GM18517 (cell line): ENCODE measurements at regions not wholly inside any gene's neighbourhood (a gene's known extent, or its start where the extent isn't known, plus 50 kb on each side); places are given as distances from the start of the nearest gene placed in this dataset.
"Not testable (repeated sequence)": the region's sequence is repeated elsewhere in the genome, so short reads cannot be mapped to it uniquely, and the experiment has no call there.

Experiments used
- ATAC-seq: cut with Tn5 transposase; IDR thresholded peaks from one replicate; pipeline ENCODE4 v1.9.1; 2021; ENCODE audit warnings: mild to moderate bottlenecking, moderate library complexity; ENCODE audit not compliant: unreplicated experiment

DNA sequence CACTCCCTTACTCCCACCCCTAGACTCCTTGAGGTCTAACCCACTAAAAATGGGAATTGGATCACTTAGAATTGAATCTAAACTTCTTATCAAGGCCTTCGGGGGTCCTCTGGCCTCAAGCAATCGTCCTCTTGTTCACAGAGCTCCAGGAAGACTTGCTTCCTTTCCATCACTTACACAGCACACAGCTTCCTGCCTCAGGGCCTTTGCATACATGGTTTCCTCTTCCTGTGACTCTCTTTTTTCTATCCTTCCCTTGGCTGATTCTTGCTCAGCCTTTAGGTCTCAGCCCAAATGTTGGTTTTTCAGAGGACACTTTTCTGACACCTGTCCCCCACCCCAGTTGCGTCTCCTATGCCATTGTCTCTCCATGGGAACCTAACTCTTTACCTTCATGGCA is 50.0 kb upstream of the ALDH1B1 start:
- no peak for ATAC-seq

DNA sequence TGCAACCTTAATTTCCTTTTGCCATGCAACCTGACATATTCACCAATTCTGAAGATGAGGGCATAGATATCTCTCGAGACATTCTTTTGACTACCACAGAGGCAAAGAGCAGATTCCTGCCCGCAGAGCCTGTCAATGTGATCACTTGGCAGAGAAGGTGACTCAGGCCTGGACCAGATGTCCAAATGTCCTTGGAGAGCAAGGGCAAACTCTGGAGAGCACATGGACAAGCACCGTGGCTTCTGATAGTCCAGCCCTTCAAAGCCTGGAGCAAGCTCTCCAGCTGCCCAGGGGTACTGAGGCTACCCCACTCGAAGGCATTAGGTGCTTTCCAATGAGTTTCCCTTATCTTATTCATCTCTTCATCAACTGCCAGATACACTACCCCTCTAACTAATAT is 50.4 kb upstream of the ALDH1B1 start:
- ATAC-seq = no peak

- no peak for ATAC-seq
These were observed 53.0 kb upstream of the ALDH1B1 start for GRCh38 chr9:38339496-38339895.

DNA sequence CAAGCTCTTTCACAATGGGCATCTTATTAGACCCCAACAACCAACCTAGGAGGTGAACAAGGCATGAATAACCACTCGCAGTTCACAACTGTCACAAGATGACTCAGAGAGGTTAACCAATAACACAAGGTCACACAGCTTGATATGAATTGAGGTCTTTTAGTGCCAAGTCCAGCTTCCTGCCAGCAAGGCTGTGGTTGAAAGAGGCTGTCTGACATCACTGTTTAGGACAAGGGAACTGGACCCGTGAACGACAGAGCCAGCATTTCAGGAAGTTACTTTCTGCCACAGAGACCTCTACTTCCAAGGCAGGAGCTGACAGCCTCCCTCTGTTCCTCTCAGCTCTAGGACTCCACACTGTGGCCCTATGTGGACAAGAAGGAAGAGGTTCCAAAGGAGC is 53.4 kb upstream of the ALDH1B1 start:
- ATAC-seq = peak; percentile 56

- no peak for ATAC-seq
These were observed 54.0 kb upstream of the ALDH1B1 start for GRCh38 chr9:38338342-38339018.

GRCh38 chr9:38337706-38338264 is 54.7 kb upstream of the ALDH1B1 start:
- no peak for ATAC-seq

DNA sequence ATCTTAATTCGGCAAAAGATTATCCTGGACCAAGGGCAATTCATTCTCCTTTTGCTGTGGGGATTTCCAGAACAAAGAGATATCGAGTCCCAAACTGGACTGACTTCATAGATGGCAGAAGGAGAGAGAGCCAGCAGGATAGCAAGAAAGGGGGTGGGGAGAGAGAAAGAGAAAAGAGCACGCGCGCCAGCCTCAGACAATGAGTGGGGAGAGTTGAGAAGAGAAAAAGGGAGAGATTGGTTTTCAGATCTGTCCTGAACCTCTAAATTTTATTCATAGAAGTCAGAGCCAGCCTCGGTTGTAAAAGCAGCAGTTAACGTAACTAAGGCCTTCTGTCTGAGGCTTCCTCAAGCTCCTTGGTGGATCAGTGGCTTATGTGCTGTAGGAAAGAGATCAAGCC is 55.3 kb upstream of the ALDH1B1 start:
- no peak for ATAC-seq

GRCh38 chr9:38336341-38336740 is 56.2 kb upstream of the ALDH1B1 start:
- no peak for ATAC-seq

DNA sequence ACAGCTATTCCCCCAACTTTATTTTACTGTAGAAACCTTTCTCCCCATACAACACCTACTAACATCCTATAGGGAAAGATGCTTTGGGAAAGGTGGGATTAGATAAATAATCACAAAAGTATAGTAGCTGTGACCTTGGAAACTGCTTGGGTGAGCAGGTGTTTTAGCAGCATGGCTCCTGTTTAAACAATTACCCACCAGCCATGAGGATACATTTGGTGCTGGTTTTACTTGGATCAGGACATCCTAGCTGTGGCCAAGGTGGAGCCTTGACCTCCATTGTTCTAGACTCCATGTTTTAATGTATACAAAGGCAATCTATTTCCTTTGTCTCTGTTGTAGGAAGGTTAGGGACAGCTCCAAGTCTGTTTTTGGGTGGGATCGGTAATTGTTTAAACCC is 56.8 kb upstream of the ALDH1B1 start:
- no peak for ATAC-seq

- ATAC-seq = no peak
These were observed 58.3 kb upstream of the ALDH1B1 start for GRCh38 chr9:38334234-38334633.

DNA sequence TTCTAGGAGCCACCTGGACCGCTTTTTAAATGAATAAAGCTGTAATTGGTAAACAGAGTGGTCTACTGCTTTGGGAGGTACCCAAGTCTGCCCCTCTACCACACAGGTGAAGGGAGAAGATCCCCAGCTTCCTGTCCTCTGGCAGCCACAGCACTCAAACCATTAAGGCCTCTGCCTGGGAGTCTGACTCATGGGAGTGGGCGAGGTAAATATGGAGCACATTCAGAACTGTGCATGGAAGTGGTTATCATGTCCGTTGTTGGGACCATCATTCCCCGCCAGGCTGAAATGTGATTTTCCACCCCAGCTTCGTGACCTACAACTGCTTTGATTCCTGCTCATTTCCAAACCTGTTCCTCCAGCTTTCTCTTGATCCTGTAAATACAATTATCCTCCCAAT is 59.5 kb upstream of the ALDH1B1 start:
- ATAC-seq = no peak

- no peak for ATAC-seq
These were observed 59.9 kb upstream of the ALDH1B1 start for GRCh38 chr9:38332625-38333024.

DNA sequence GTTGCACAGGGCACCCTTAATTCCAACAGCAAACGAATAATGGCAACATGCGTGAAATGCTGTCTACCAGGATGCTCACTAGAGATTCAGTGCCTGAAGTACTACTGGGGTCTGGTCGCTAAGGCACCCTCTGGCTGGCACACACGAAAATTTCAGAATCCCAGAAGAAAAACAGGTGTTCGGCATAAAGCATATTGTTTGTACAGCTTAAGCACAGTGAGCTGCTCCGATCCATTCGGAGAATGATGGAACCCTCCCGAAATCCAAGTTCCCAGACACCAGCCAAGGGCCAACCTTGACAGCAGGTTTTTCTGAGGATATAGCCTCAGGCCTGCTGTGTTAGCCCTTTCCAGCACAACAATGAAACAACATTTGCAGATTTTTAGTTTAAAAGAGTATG is 61.4 kb upstream of the ALDH1B1 start:
- ATAC-seq = no peak

DNA sequence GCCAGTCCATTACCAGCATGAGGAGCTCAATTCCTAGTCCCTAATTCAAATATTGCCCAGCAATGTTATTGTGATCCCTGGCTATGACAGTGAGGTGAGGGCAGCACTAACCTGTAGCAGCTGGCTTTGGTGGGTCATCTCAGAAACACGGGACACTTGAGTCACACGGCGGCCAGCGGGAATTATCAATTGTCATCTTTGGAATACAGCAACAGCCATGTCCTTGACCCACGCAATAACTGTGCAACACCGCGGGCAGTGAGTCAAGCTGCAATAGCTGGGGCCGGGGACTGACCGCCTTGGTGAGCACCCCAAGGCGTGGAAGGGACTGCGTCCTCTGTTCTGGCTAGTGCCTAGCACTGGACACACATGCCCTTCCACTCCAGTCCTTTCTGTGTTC is 62.5 kb upstream of the ALDH1B1 start:
- ATAC-seq = no peak

DNA sequence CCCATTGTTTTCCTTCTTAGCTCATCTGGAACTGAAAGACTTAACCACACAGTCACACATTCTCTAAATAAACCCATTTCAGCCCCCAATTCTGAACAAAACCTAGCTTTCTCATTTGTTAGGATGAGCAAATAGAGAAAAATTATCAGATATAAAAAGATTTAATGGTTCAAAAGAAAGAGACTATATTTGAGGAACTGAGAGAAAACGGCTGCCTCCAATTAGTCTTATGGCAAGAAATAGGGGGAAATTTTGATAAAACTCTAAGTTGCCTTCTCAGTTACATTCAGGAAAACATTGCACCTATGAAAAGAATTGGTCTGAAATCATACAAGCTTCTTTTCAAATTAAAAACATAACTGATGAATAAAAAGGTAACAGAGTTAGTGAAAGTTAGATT is 63.7 kb upstream of the ALDH1B1 start:
- no peak for ATAC-seq

DNA sequence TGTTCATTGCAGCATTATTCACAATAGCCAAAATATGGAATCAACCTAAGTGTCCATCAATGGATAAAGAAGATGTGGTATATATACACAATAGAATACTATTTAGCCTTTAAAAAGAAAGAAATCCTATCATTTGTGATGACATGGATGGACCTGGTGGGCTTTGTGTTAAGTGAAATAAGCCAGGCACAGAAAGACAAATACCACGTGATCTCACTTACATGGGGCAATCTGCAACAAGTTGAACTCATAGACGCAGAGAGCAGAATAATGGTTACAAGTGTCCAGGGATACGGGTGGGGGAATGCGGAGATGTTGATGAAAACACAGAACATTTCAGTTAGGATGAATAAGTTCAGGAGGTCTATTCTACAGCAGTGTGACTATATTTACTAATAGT is 66.4 kb upstream of the ALDH1B1 start:
- no peak for ATAC-seq

DNA sequence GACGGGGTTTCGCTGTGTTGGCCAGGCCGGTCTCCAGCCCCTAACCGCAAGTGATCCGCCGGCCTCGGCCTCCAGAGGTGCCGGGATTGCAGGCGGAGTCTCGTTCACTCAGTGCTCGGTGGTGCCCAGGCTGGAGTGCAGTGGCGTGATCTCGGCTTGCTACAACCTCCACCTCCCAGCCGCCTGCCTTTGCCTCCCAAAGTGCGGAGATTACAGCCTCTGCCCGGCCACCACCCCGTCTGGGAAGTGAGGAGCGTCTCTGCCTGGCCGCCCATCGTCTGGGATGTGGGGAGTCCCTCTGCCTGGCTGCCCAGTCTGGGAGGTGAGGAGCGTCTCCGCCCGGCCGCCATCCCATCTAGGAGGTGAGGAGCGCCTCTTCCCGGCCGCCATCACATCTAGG is 68.3 kb upstream of the ALDH1B1 start:
- ATAC-seq = not testable (repeated sequence)

DNA sequence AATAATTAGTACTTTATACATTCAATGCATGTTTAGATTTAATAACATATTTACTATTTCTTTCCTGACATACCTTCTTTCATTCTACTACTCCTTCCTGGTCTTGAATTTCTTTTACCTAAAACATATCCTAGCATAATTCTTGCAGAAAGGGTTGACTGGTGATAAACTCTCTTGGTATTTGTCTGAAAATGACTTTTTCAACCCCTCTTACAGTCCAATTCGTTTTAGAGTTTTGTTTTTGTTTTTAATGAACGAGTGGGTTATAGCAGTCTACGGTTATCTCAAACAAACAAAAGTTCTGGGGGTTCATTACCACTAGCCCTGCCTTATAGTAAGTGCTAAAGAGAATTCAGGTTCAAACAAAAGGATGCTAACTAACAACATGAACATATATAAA is 69.6 kb upstream of the ALDH1B1 start:
- no peak for ATAC-seq

DNA sequence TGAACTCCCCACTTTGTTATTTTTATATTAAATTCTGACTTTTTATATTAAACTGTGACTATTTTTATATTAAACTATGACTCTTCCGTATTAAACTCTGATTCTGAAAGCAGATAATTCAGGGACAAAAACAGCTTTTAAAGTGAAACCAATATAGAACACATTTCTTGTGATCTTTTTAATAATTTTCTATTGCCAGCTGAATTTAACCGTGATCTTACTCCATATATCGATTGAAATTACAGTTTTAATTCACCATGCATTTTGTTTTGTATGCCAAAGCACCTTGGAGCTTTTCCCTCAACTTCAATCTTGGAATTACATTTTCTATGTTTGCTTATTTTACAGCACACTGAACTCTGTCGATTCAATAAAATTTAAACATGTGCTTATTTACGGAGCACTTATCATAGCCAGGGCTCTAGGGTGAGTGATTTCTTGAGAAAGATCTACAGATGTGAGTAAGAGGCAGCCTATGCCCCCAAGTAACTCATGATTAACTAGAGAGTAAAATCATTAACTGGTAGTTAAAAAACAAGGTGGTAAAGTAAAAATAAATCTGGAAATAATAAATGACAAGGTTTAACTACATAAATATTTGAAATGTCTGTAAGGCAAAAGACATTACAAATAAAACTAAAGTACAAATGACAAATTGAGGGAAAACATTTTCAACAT is 72.9 kb upstream of the ALDH1B1 start:
- ATAC-seq = no peak

DNA sequence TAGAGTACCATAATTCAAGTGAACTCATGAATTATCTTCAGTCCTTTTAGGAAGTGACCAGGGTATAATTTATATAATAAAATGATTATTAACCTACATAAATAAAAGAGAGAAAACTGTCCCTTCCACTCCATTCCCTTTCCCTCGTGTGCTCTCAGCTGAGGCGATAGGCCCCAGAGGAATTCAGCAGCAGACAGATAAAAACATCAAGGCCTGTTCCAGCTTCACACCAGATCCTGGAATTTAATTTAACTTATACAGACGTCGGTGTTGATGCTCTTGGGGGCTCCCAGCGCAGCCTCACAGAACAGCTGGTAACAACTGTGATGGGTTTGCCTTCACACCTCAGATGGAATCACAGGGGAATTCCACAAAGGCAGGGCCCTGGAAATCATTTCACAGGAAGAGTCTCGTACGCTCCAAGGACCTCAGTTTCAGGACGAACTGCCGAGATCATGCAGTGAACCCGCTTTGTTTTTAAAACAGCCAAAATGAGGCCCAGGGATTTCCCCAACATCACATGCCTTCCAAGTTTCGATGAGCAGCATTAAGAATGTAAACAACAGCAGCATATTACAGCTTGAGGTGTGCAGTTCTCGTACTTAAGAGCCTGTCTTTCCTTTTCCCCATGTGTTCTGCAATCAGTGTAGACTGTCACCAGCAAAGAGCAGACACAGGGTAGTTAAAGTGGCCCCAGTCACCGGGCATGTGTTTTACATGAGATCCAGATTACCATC is 73.6 kb upstream of the ALDH1B1 start:
- ATAC-seq = peak; percentile 94

DNA sequence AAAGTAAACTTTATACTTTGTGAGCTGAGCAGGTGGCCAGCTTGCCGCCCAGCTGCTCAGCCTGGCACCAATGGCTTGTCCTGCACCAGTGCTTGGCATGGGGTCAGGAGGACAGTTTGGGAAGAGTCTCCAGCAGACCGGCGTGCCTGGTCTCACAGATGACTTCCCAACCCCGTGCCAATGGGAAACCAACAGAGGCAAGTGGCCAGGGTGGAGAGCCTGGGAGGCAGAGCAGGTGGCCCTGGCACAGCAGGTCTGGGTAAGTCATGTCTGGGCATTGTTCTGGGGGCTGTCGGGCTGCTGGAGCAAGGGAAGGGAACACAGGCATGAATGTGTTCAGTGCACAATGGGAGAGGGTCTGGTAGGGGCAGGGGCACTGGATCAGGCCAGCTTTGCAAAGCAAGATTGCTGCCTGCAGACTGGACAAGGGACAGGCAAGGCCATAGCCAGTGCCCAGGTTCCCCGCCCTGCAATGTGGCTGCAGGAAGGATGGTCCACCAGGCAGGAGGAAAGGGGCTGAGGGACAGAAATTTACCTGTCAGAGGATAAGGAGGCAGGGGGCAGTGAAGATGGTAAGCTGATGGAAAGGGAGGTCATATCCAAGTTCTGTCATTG is 76.2 kb upstream of the ALDH1B1 start:
- ATAC-seq = no peak
